Stimulated activated naive CD8-positive, alpha-beta T cell treated with anti-CD3 and anti-CD28 coated beads, Interleukin-15, Interleukin-2, amounts not matched to agents 100 ng/mL and 50 ng/mL, for 24 hours (primary cell): ENCODE measurements at regions not wholly inside any gene's neighbourhood (a gene's known extent, or its start where the extent isn't known, plus 50 kb on each side); places are given as distances from the start of the nearest gene placed in this dataset.

Experiments
- H3K27ac Mint-ChIP-seq: one replicate; pipeline ENCODE4 v1.8.0; 2021; ENCODE audit warnings: mild to moderate bottlenecking, mixed read lengths
- H3K27me3 Mint-ChIP-seq: one replicate; pipeline ENCODE4 v1.8.0; 2021; ENCODE audit warnings: mixed read lengths
- H3K36me3 Mint-ChIP-seq: one replicate; pipeline ENCODE4 v1.8.0; 2021; ENCODE audit warnings: low read depth, mixed read lengths
- H3K4me1 Mint-ChIP-seq: one replicate; pipeline ENCODE4 v1.8.0; 2021; ENCODE audit warnings: low read depth, mixed read lengths
- H3K4me3 Mint-ChIP-seq: one replicate; pipeline ENCODE4 v1.8.0; 2021; ENCODE audit warnings: mild to moderate bottlenecking, mixed read lengths
- H3K9me3 Mint-ChIP-seq: one replicate; pipeline ENCODE4 v1.8.0; 2021; ENCODE audit warnings: mixed read lengths

GRCh38 chr15:26352909-26353308 is 420.0 kb downstream of the GABRB3 start:
- no peak overlapping the region for H3K27ac Mint-ChIP-seq
- H3K9me3 Mint-ChIP-seq, result peaks cover 2% of the 10 kb centered on the region
- no peak overlapping the region for H3K4me3 Mint-ChIP-seq
- no peaks in the 10 kb centered on the region for H3K36me3 Mint-ChIP-seq
- H3K27me3 Mint-ChIP-seq, result no peaks in the 10 kb centered on the region
- H3K4me1 Mint-ChIP-seq, result no peaks in the 10 kb centered on the region

GRCh38 chr15:26352406-26352805 is 420.5 kb downstream of the GABRB3 start:
- H3K27me3 Mint-ChIP-seq, result no peaks in the 10 kb centered on the region
- H3K4me3 Mint-ChIP-seq, result no peak overlapping the region
- H3K4me1 Mint-ChIP-seq, result no peaks in the 10 kb centered on the region
- H3K27ac Mint-ChIP-seq, result no peak overlapping the region
- no peaks in the 10 kb centered on the region for H3K36me3 Mint-ChIP-seq
- H3K9me3 Mint-ChIP-seq, result peaks cover 6% of the 10 kb centered on the region

GRCh38 chr15:26325495-26325894 is 447.4 kb downstream of the GABRB3 start:
- no peaks in the 10 kb centered on the region for H3K36me3 Mint-ChIP-seq
- no peak overlapping the region for H3K4me3 Mint-ChIP-seq
- no peaks in the 10 kb centered on the region for H3K27me3 Mint-ChIP-seq
- peaks cover 7% of the 10 kb centered on the region for H3K9me3 Mint-ChIP-seq
- H3K27ac Mint-ChIP-seq, result no peak overlapping the region
- no peaks in the 10 kb centered on the region for H3K4me1 Mint-ChIP-seq

- peaks cover 7% of the 10 kb centered on the region for H3K9me3 Mint-ChIP-seq
- no peak overlapping the region for H3K27ac Mint-ChIP-seq
- no peaks in the 10 kb centered on the region for H3K36me3 Mint-ChIP-seq
- H3K27me3 Mint-ChIP-seq, result no peaks in the 10 kb centered on the region
- H3K4me1 Mint-ChIP-seq, result no peaks in the 10 kb centered on the region
- no peak overlapping the region for H3K4me3 Mint-ChIP-seq
Observed at GRCh38 chr15:26323566-26323965, 449.3 kb downstream of the GABRB3 start.

- no peaks in the 10 kb centered on the region for H3K36me3 Mint-ChIP-seq
- no peaks in the 10 kb centered on the region for H3K4me1 Mint-ChIP-seq
- no peak overlapping the region for H3K27ac Mint-ChIP-seq
- no peaks in the 10 kb centered on the region for H3K27me3 Mint-ChIP-seq
- H3K4me3 Mint-ChIP-seq, result no peak overlapping the region
- H3K9me3 Mint-ChIP-seq, result peaks cover 9% of the 10 kb centered on the region
Observed at GRCh38 chr15:26318689-26319088, 454.2 kb downstream of the GABRB3 start.

- Mint-ChIP-seq H3K4me1 (no peaks in the 10 kb centered on the region), H3K36me3 (no peaks in the 10 kb centered on the region), H3K27me3 (no peaks in the 10 kb centered on the region), H3K4me3 (no peak overlapping the region), H3K27ac (no peak overlapping the region), H3K9me3 (peaks cover 12% of the 10 kb centered on the region)
Observed at GRCh38 chr15:26314577-26314976, 451.4 kb upstream of the ATP10A start.

- Mint-ChIP-seq H3K27me3 (no peaks in the 10 kb centered on the region), H3K4me3 (no peak overlapping the region), H3K9me3 (peaks cover 27% of the 10 kb centered on the region), H3K4me1 (no peaks in the 10 kb centered on the region), H3K36me3 (no peaks in the 10 kb centered on the region), H3K27ac (no peak overlapping the region)
Observed at GRCh38 chr15:26311710-26312236, 448.6 kb upstream of the ATP10A start.

GRCh38 chr15:26298659-26299170 is 435.6 kb upstream of the ATP10A start:
- no peaks in the 10 kb centered on the region for H3K36me3 Mint-ChIP-seq
- no peaks in the 10 kb centered on the region for H3K27me3 Mint-ChIP-seq
- no peaks in the 10 kb centered on the region for H3K9me3 Mint-ChIP-seq
- no peaks in the 10 kb centered on the region for H3K4me1 Mint-ChIP-seq
- H3K4me3 Mint-ChIP-seq, result no peak overlapping the region
- no peak overlapping the region for H3K27ac Mint-ChIP-seq

- no peak overlapping the region for H3K4me3 Mint-ChIP-seq
- H3K36me3 Mint-ChIP-seq, result no peaks in the 10 kb centered on the region
- H3K27me3 Mint-ChIP-seq, result no peaks in the 10 kb centered on the region
- no peak overlapping the region for H3K27ac Mint-ChIP-seq
- peaks cover 2% of the 10 kb centered on the region for H3K9me3 Mint-ChIP-seq
- H3K4me1 Mint-ChIP-seq, result no peaks in the 10 kb centered on the region
Observed at GRCh38 chr15:26298010-26298658, 435.0 kb upstream of the ATP10A start.

GRCh38 chr15:26295336-26296085 is 432.4 kb upstream of the ATP10A start:
- peaks cover 5% of the 10 kb centered on the region for H3K9me3 Mint-ChIP-seq
- peaks cover 4% of the 10 kb centered on the region for H3K27me3 Mint-ChIP-seq
- no peak overlapping the region for H3K27ac Mint-ChIP-seq
- no peaks in the 10 kb centered on the region for H3K4me1 Mint-ChIP-seq
- H3K4me3 Mint-ChIP-seq, result no peak overlapping the region
- no peaks in the 10 kb centered on the region for H3K36me3 Mint-ChIP-seq

GRCh38 chr15:26294059-26294689 is 431.0 kb upstream of the ATP10A start:
- no peaks in the 10 kb centered on the region for H3K4me1 Mint-ChIP-seq

GRCh38 chr15:26287381-26287780 is 424.3 kb upstream of the ATP10A start:
- H3K9me3 Mint-ChIP-seq, result peaks cover 29% of the 10 kb centered on the region

More at GRCh38 chr15:26294059-26294689, 431.0 kb upstream of the ATP10A start:
- H3K27me3 Mint-ChIP-seq, result peaks cover 4% of the 10 kb centered on the region
- peaks cover 9% of the 10 kb centered on the region for H3K9me3 Mint-ChIP-seq
- H3K4me3 Mint-ChIP-seq, result no peak overlapping the region
- no peak overlapping the region for H3K27ac Mint-ChIP-seq
- H3K36me3 Mint-ChIP-seq, result no peaks in the 10 kb centered on the region

GRCh38 chr15:26280281-26280680 is 417.2 kb upstream of the ATP10A start:
- no peaks in the 10 kb centered on the region for H3K4me1 Mint-ChIP-seq
- H3K27me3 Mint-ChIP-seq, result no peaks in the 10 kb centered on the region
- no peak overlapping the region for H3K4me3 Mint-ChIP-seq
- no peak overlapping the region for H3K27ac Mint-ChIP-seq
- no peaks in the 10 kb centered on the region for H3K9me3 Mint-ChIP-seq
- no peaks in the 10 kb centered on the region for H3K36me3 Mint-ChIP-seq

More at GRCh38 chr15:26287381-26287780, 424.3 kb upstream of the ATP10A start:
- Mint-ChIP-seq H3K27me3 (peaks cover 4% of the 10 kb centered on the region), H3K27ac (no peak overlapping the region), H3K4me3 (no peak overlapping the region), H3K36me3 (no peaks in the 10 kb centered on the region), H3K4me1 (no peaks in the 10 kb centered on the region)

GRCh38 chr15:26261966-26262365 is 398.8 kb upstream of the ATP10A start:
- Mint-ChIP-seq H3K36me3 (no peaks in the 10 kb centered on the region), H3K27ac (no peak overlapping the region), H3K4me1 (no peaks in the 10 kb centered on the region), H3K9me3 (peaks cover 4% of the 10 kb centered on the region), H3K27me3 (peaks cover 9% of the 10 kb centered on the region), H3K4me3 (no peak overlapping the region)

- Mint-ChIP-seq H3K27ac (no peak overlapping the region), H3K27me3 (peaks cover 9% of the 10 kb centered on the region), H3K9me3 (peaks cover 4% of the 10 kb centered on the region), H3K4me3 (no peak overlapping the region), H3K36me3 (no peaks in the 10 kb centered on the region), H3K4me1 (no peaks in the 10 kb centered on the region)
Observed at GRCh38 chr15:26261413-26261812, 398.3 kb upstream of the ATP10A start.
